ENCODE measurements at regions not wholly inside any gene's neighbourhood (a gene's known extent, or its start where the extent isn't known, plus 50 kb on each side); places are given as distances from the start of the nearest gene placed in this dataset.

- no peak overlapping the region for H3K4me3 Mint-ChIP-seq
- peaks cover 25% of the 10 kb centered on the region for H3K9me3 ChIP-seq (ENCODE audit: control insufficient read depth, low read length)
- H3K9me3 Mint-ChIP-seq = peaks cover 22% of the 10 kb centered on the region
- H3K36me3 ChIP-seq (ENCODE audit: control insufficient read depth, insufficient read depth, low read length) = no peaks in the 10 kb centered on the region
- no peaks in the 10 kb centered on the region for H3K27me3 ChIP-seq (ENCODE audit: control insufficient read depth, insufficient read depth, low read length, poor library complexity, severe bottlenecking)
- no peak overlapping the region for H3K9ac ChIP-seq (ENCODE audit: extremely low read depth, low read length, poor library complexity, severe bottlenecking)
- H3K27ac Mint-ChIP-seq = no peak overlapping the region
- H3K27ac ChIP-seq (ENCODE audit: low read depth, low read length) = no peak overlapping the region
- no peak for TF ChIP-seq CTCF (conservative IDR thresholded peaks at IDR 0.05)
- H3K27me3 Mint-ChIP-seq (ENCODE audit: insufficient read depth) = no peaks in the 10 kb centered on the region
- no peak for DNase-seq
- H3K36me3 Mint-ChIP-seq (ENCODE audit: low read depth) = peaks cover 3% of the 10 kb centered on the region
- WGBS, 2 experiments (ENCODE audit: insufficient coverage in 1 of 2, insufficient read length in 1 of 2) = 97 to 100% methylated on average over 1 to 3 of the region's 3 CpGs
- H3K4me1 Mint-ChIP-seq = no peaks in the 10 kb centered on the region
- no peaks in the 10 kb centered on the region for H3K4me1 ChIP-seq (ENCODE audit: control insufficient read depth, insufficient read depth, low read length)
- no peak overlapping the region for H3K4me3 ChIP-seq (ENCODE audit: low read length)
Measured at GRCh38 chr1:208616776-208617175, 372.6 kb upstream of the PLXNA2 start.

- no peak overlapping the region for H3K9ac ChIP-seq (ENCODE audit: extremely low read depth, low read length, poor library complexity, severe bottlenecking)
- Mint-ChIP-seq H3K4me1 (peaks cover 6% of the 10 kb centered on the region), H3K36me3 (ENCODE audit: low read depth) (no peaks in the 10 kb centered on the region), H3K9me3 (no peaks in the 10 kb centered on the region), H3K27ac (no peak overlapping the region), H3K4me3 (no peak overlapping the region), H3K27me3 (ENCODE audit: insufficient read depth) (peaks cover 2% of the 10 kb centered on the region)
- DNase-seq = no peak
- no peak for TF ChIP-seq CTCF (conservative IDR thresholded peaks at IDR 0.05)
- H3K4me1 ChIP-seq (ENCODE audit: control insufficient read depth, insufficient read depth, low read length) = peaks cover 3% of the 10 kb centered on the region
- H3K9me3 ChIP-seq (ENCODE audit: control insufficient read depth, low read length) = no peaks in the 10 kb centered on the region
- no peak overlapping the region for H3K27ac ChIP-seq (ENCODE audit: low read depth, low read length)
- no peaks in the 10 kb centered on the region for H3K36me3 ChIP-seq (ENCODE audit: control insufficient read depth, insufficient read depth, low read length)
- H3K4me3 ChIP-seq (ENCODE audit: low read length) = no peak overlapping the region
- 93 to 100% methylated on average over 2 to 7 of the region's 7 CpGs for WGBS, 2 experiments (ENCODE audit: insufficient coverage in 1 of 2, insufficient read length in 1 of 2)
- no peaks in the 10 kb centered on the region for H3K27me3 ChIP-seq (ENCODE audit: control insufficient read depth, insufficient read depth, low read length, poor library complexity, severe bottlenecking)
Measured at GRCh38 chr1:208628022-208628914, 384.1 kb upstream of the PLXNA2 start.

DNA sequence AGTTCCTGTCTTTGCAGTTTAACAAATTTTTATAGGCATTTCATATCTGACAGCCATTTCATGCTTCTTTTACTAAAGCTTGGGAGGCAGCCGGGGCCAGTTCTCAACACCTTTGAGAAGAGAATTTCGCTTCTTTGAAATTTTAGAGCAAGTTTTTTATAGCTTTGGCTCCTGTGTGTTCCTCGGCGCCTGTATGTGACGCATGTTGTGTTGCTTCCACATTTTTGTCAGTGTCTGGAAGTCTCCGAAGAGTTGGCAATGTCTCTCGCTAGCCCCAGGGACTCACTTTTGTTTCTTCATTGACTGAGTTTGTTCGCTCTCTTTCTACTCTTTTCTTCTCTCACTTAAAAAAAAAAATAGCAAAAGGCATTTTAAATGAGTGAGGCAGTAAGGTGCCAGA lies 386.9 kb upstream of the PLXNA2 start:
- peaks cover 3% of the 10 kb centered on the region for H3K27me3 Mint-ChIP-seq (ENCODE audit: insufficient read depth)
- no peaks in the 10 kb centered on the region for H3K9me3 Mint-ChIP-seq
- no peak overlapping the region for H3K27ac ChIP-seq (ENCODE audit: low read depth, low read length)
- no peak overlapping the region for H3K9ac ChIP-seq (ENCODE audit: extremely low read depth, low read length, poor library complexity, severe bottlenecking)
- H3K4me1 Mint-ChIP-seq = peaks cover 7% of the 10 kb centered on the region
- no peak overlapping the region for H3K27ac Mint-ChIP-seq
- H3K27me3 ChIP-seq (ENCODE audit: control insufficient read depth, insufficient read depth, low read length, poor library complexity, severe bottlenecking) = no peaks in the 10 kb centered on the region
- H3K36me3 ChIP-seq (ENCODE audit: control insufficient read depth, insufficient read depth, low read length) = no peaks in the 10 kb centered on the region
- H3K4me3 ChIP-seq (ENCODE audit: low read length) = no peak overlapping the region
- H3K4me1 ChIP-seq (ENCODE audit: control insufficient read depth, insufficient read depth, low read length) = peaks cover 3% of the 10 kb centered on the region
- WGBS, 2 experiments (ENCODE audit: insufficient coverage in 1 of 2, insufficient read length in 1 of 2) = 96 to 97% methylated on average over 6 to 8 of the region's 8 CpGs
- no peak overlapping the region for H3K4me3 Mint-ChIP-seq
- TF ChIP-seq CTCF (conservative IDR thresholded peaks at IDR 0.05) = no peak
- H3K36me3 Mint-ChIP-seq (ENCODE audit: low read depth) = no peaks in the 10 kb centered on the region
- no peaks in the 10 kb centered on the region for H3K9me3 ChIP-seq (ENCODE audit: control insufficient read depth, low read length)
- DNase-seq = no peak

Measured in endodermal cell (in vitro differentiated cells).